PC-3 (cell line): ENCODE measurements at regions not wholly inside any gene's neighbourhood (a gene's known extent, or its start where the extent isn't known, plus 50 kb on each side); places are given as distances from the start of the nearest gene placed in this dataset.

Experiments
- ATAC-seq: fragments of 200-7000 bp; cut with Tn5 transposase; 2 replicates; pipeline ENCODE4 v1.9.1; 2020; ENCODE audit warnings: mild to moderate bottlenecking, moderate library complexity
- BruUV-seq: library from RNA; stranded (reverse); fragments of 400-500 nt; replicated peaks from 2 replicates; lab custom pipeline; 2021; lab: Mats Ljungman, UMichigan
- CTCF ChIA-PET: fragments of 300-600 bp; sonication (Branson Sonifier 250); formaldehyde crosslinking; loops from one replicate; lab custom pipeline; 2022; ENCODE audit warnings: antibody characterized with exemption; lab: Charles Lee
- POLR2A ChIA-PET: fragments of 300-600 bp; sonication (Branson Sonifier 250); formaldehyde crosslinking; loops from one replicate; lab custom pipeline; 2022; ENCODE audit warnings: antibody characterized with exemption; ENCODE audit not compliant: unreplicated experiment; lab: Charles Lee
- DNase-seq: peaks from one replicate; pipeline ENCODE4 v3.0.0-alpha.2; 2015
- H2AFZ ChIP-seq: fragments of 300-600 bp; sonication (generic); 2 replicates; pipeline ENCODE4 v1.6.0; 2016; ENCODE audit warnings: antibody characterized with exemption, low read length
- H3F3A ChIP-seq: fragments of 300-600 bp; sonication (generic); one replicate; pipeline ENCODE4 v1.6.0; 2017; ENCODE audit warnings: antibody characterized with exemption, low read length, control low read depth, mild to moderate bottlenecking; ENCODE audit not compliant: unreplicated experiment
- H3K27ac ChIP-seq: fragments of 300-600 bp; sonication (generic); 2 replicates; pipeline ENCODE4 v1.5.1; 2016; ENCODE audit warnings: mild to moderate bottlenecking, low read length
- H3K27me3 ChIP-seq: fragments of 300-600 bp; sonication (generic); 2 replicates; pipeline ENCODE4 v1.6.1; 2016; ENCODE audit warnings: low read length, mixed read lengths
- H3K36me3 ChIP-seq: fragments of 300-600 bp; sonication (generic); 2 replicates; pipeline ENCODE4 v1.6.1; 2016; ENCODE audit warnings: low read depth, mixed run types, low read length, mixed read lengths
- H3K4me1 ChIP-seq: fragments of 300-600 bp; sonication (generic); 2 replicates; pipeline ENCODE4 v1.5.1; 2016; ENCODE audit warnings: low read length; ENCODE audit not compliant: insufficient read depth
- H3K4me2 ChIP-seq: fragments of 300-600 bp; sonication (generic); 2 replicates; pipeline ENCODE4 v1.6.0; 2016; ENCODE audit warnings: low read length
- H3K4me3 ChIP-seq: fragments of 300-600 bp; sonication (generic); 2 replicates; pipeline ENCODE4 v1.5.1; 2016; ENCODE audit warnings: mild to moderate bottlenecking, low read length, mixed read lengths
- H3K79me2 ChIP-seq: fragments of 300-600 bp; sonication (generic); 2 replicates; pipeline ENCODE4 v1.6.1; 2017; ENCODE audit warnings: low read length, mixed read lengths
- H3K9ac ChIP-seq: fragments of 300-600 bp; sonication (generic); 2 replicates; pipeline ENCODE4 v1.6.0; 2016; ENCODE audit warnings: mild to moderate bottlenecking, low read length
- H3K9me2 ChIP-seq: fragments of 300-600 bp; sonication (generic); replicated peaks from 2 replicates; pipeline ENCODE4 v1.6.1; 2016; ENCODE audit warnings: mixed run types, low read length, mixed read lengths
- H3K9me3 ChIP-seq: fragments of 300-600 bp; sonication (generic); 2 replicates; pipeline ENCODE4 v1.6.1; 2016; ENCODE audit warnings: low read length, mixed read lengths
- H4K20me1 ChIP-seq: fragments of 300-600 bp; sonication (generic); 2 replicates; pipeline ENCODE4 v1.6.1; 2016; ENCODE audit warnings: low read length, mixed read lengths
- CTCF ChIP-seq: fragments of 300-600 bp; sonication (generic); conservative IDR thresholded peaks from 2 replicates; pipeline ENCODE4 v1.5.1; 2017; ENCODE audit warnings: antibody characterized with exemption, low read depth, mild to moderate bottlenecking, low read length
- EZH2 ChIP-seq: fragments of 300-600 bp; sonication (generic); IDR thresholded peaks from one replicate; pipeline ENCODE4 v1.6.1; 2017; ENCODE audit warnings: antibody characterized with exemption, mild to moderate bottlenecking, low read length; ENCODE audit not compliant: unreplicated experiment
- EZH2phosphoT487 ChIP-seq: fragments of 300-600 bp; sonication (generic); IDR thresholded peaks from 2 replicates; pipeline ENCODE4 v1.6.1; 2018; ENCODE audit warnings: mild to moderate bottlenecking, antibody characterized with exemption, low read length, borderline replicate concordance
- intact Hi-C: fragments of 100-400 bp; cut with micrococcal nuclease; formaldehyde crosslinking; loops from 2 replicates; pipeline ENCODE4 v1.9.0; 2023

- no peaks in the 10 kb centered on the region for H3K27me3 ChIP-seq
- no peaks in the 10 kb centered on the region for H3K79me2 ChIP-seq
- DNase-seq: peak; percentile 68
- CTCF ChIA-PET: no interaction called here
- no peaks in the 10 kb centered on the region for H3K9me3 ChIP-seq
- H2AFZ ChIP-seq: no peak overlapping the region
- POLR2A ChIA-PET: no interaction called here
- H3K9ac ChIP-seq: no peak overlapping the region
- H3K4me3 ChIP-seq: no peak overlapping the region
- no TSS peak for BruUV-seq
- no peaks in the 10 kb centered on the region for H3F3A ChIP-seq
- no peaks in the 10 kb centered on the region for H4K20me1 ChIP-seq
- H3K4me2 ChIP-seq: no peak overlapping the region
- intact Hi-C loops: no loop called here
- H3K4me1 ChIP-seq: no peaks in the 10 kb centered on the region
- peak; percentile 65 for ATAC-seq
- TF ChIP-seq EZH2phosphoT487 (no peak), EZH2 (no peak), CTCF (no peak)
- H3K9me2 ChIP-seq: no peaks in the 10 kb centered on the region
- no peak overlapping the region for H3K27ac ChIP-seq
- H3K36me3 ChIP-seq: no peaks in the 10 kb centered on the region
Measured at GRCh38 chr10:93208717-93209464, 135.2 kb downstream of the CYP26A1 start.

- Histone ChIP-seq H2AFZ (no peak overlapping the region), H3K36me3 (no peaks in the 10 kb centered on the region)
- no peak for TF ChIP-seq EZH2
- no peak for TF ChIP-seq EZH2phosphoT487
- no peak for TF ChIP-seq CTCF
Measured at GRCh38 chr10:93211991-93212390, 138.3 kb downstream of the CYP26A1 start.

GRCh38 chr10:93215312-93215711 is 141.6 kb downstream of the CYP26A1 start:
- no peak for TF ChIP-seq EZH2
- no peak for TF ChIP-seq EZH2phosphoT487
- no peak for TF ChIP-seq CTCF
- Histone ChIP-seq H3K36me3 (no peaks in the 10 kb centered on the region), H3K79me2 (no peaks in the 10 kb centered on the region), H3K4me3 (no peak overlapping the region), H3K4me2 (no peak overlapping the region), H4K20me1 (no peaks in the 10 kb centered on the region), H3K27ac (no peak overlapping the region), H2AFZ (no peak overlapping the region), H3F3A (no peaks in the 10 kb centered on the region), H3K9me3 (no peaks in the 10 kb centered on the region), H3K27me3 (no peaks in the 10 kb centered on the region), H3K9me2 (no peaks in the 10 kb centered on the region), H3K4me1 (no peaks in the 10 kb centered on the region), H3K9ac (no peak overlapping the region)
- ChIA-PET CTCF (no interaction called here), POLR2A (no interaction called here)
- intact Hi-C loops: no loop called here
- ATAC-seq (no peak), DNase-seq (no peak)
- BruUV-seq: no TSS peak

More at GRCh38 chr10:93211991-93212390, 138.3 kb downstream of the CYP26A1 start:
- Histone ChIP-seq H3K79me2 (no peaks in the 10 kb centered on the region), H3K4me1 (no peaks in the 10 kb centered on the region), H3K4me3 (no peak overlapping the region), H3K9me2 (no peaks in the 10 kb centered on the region), H3K9me3 (no peaks in the 10 kb centered on the region), H3K9ac (no peak overlapping the region), H3K27me3 (no peaks in the 10 kb centered on the region), H3F3A (no peaks in the 10 kb centered on the region), H3K27ac (no peak overlapping the region), H4K20me1 (no peaks in the 10 kb centered on the region), H3K4me2 (no peak overlapping the region)
- DNase-seq (no peak), ATAC-seq (no peak)
- intact Hi-C loops: no loop called here
- no TSS peak for BruUV-seq
- POLR2A ChIA-PET: no interaction called here
- CTCF ChIA-PET: no interaction called here
